Panc1 (cell line): ENCODE measurements at regions not wholly inside any gene's neighbourhood (a gene's known extent, or its start where the extent isn't known, plus 50 kb on each side); places are given as distances from the start of the nearest gene placed in this dataset.

Experiments used
- ATAC-seq: fragments of 200-7000 bp; cut with Tn5 transposase; 2 replicates; pipeline ENCODE4 v1.9.1; 2020; ENCODE audit warnings: mild to moderate bottlenecking, moderate library complexity
- BruUV-seq: library from RNA; stranded (reverse); fragments of 400-500 nt; replicated peaks from 2 replicates; lab custom pipeline; 2021; lab: Mats Ljungman, UMichigan
- CTCF ChIA-PET: fragments of 300-600 bp; sonication (Branson Sonifier 250); formaldehyde crosslinking; loops from one replicate; lab custom pipeline; 2022; ENCODE audit warnings: antibody characterized with exemption; lab: Charles Lee
- POLR2A ChIA-PET: fragments of 300-600 bp; sonication (Branson Sonifier 250); formaldehyde crosslinking; loops from one replicate; lab custom pipeline; 2022; ENCODE audit warnings: antibody characterized with exemption; lab: Charles Lee
- DNase-seq: peaks from one replicate; pipeline ENCODE4 v3.0.0-alpha.2; 2010; ENCODE audit warnings: low read depth, low spot score
- H3K27ac ChIP-seq: 2 replicates; pipeline ENCODE4 v1.5.1; 2011; ENCODE audit warnings: mild to moderate bottlenecking, low read length, inconsistent platforms
- H3K27me3 ChIP-seq: fragments of 200-500 bp; sonication (Bioruptor generic); 2 replicates; pipeline ENCODE4 v1.6.0; 2014; ENCODE audit warnings: low read length, inconsistent platforms; ENCODE audit not compliant: control insufficient read depth, insufficient read depth
- H3K36me3 ChIP-seq: fragments of 200-500 bp; sonication (Bioruptor generic); 2 replicates; pipeline ENCODE4 v1.5.1; 2014; ENCODE audit warnings: inconsistent platforms, mild to moderate bottlenecking, low read length, moderate library complexity; ENCODE audit not compliant: control insufficient read depth, insufficient read depth
- H3K4me1 ChIP-seq: 2 replicates; pipeline ENCODE4 v1.5.1; 2011; ENCODE audit warnings: inconsistent platforms, mild to moderate bottlenecking, low read length, moderate library complexity; ENCODE audit not compliant: control insufficient read depth, insufficient read depth
- H3K4me3 ChIP-seq, 2 experiments: 2 replicates each; pipeline ENCODE4 v1.5.1; 2011 to 2012; ENCODE audit warnings: low read depth in 2 of 2, low read length in 2 of 2, mild to moderate bottlenecking in 2 of 2, inconsistent platforms in 1 of 2, moderate library complexity in 1 of 2
- H3K9me3 ChIP-seq: fragments of 200-500 bp; sonication (Bioruptor generic); 2 replicates; pipeline ENCODE4 v1.5.1; 2014; ENCODE audit warnings: low read depth, mild to moderate bottlenecking, inconsistent platforms, low read length, moderate library complexity; ENCODE audit not compliant: control insufficient read depth, insufficient read depth
- POLR2AphosphoS5 ChIP-seq: IDR thresholded peaks from 2 replicates; pipeline ENCODE4 v1.6.1; 2012; ENCODE audit warnings: mild to moderate bottlenecking, low read depth, low read length, moderate library complexity
- REST ChIP-seq, 2 experiments: IDR thresholded peaks; 2 replicates each; pipeline ENCODE4 v1.6.1; 2011 to 2012; ENCODE audit warnings: low read depth in 2 of 2, control low read depth in 1 of 2, low read length in 1 of 2, mild to moderate bottlenecking in 1 of 2, moderate library complexity in 1 of 2; ENCODE audit not compliant: insufficient read depth in 1 of 2
- SIN3A ChIP-seq: IDR thresholded peaks from 2 replicates; pipeline ENCODE4 v1.6.1; 2012; ENCODE audit warnings: low read depth, mild to moderate bottlenecking, low read length, moderate library complexity, borderline replicate concordance; ENCODE audit not compliant: insufficient read depth
- TCF7L2 ChIP-seq: IDR thresholded peaks from 2 replicates; pipeline ENCODE4 v1.6.1; 2011; ENCODE audit warnings: mild to moderate bottlenecking, low read depth, low read length, inconsistent platforms
- in situ Hi-C: cut with HindIII; loops from 2 replicates; pipeline ENCODE4 v1.10.0; 2016; ENCODE audit warnings: low sequenced_read_pairs, low pct_unique_long_range_greater_than_20kb
- intact Hi-C: fragments of 100-400 bp; cut with micrococcal nuclease; formaldehyde crosslinking; loops from one replicate; pipeline ENCODE4 v1.10.0; 2022; ENCODE audit not compliant: unreplicated experiment
- TF ChIP-seq, protein P1 (sequence below): fragments of 450-650 bp; IDR thresholded peaks from 2 replicates; pipeline ENCODE4 v1.5.1; 2017; ENCODE audit warnings: mild to moderate bottlenecking

- H3K36me3 ChIP-seq: no peaks in the 10 kb centered on the region
- H3K27ac ChIP-seq: no peak overlapping the region
- POLR2A ChIA-PET: no interaction called here
- DNase-seq (no peak), ATAC-seq (no peak)
- H3K4me1 ChIP-seq: no peaks in the 10 kb centered on the region
- intact Hi-C loops (no loop called here), in situ Hi-C loops (no loop called here)
- BruUV-seq: no TSS peak
- TF ChIP-seq REST (IDR thresholded peaks at IDR 0.05; ENCODE audit: insufficient read depth in 1 of 2, low read depth in 2 of 2, low read length in 1 of 2) (no peak), POLR2AphosphoS5 (no peak), TCF7L2 (no peak), SIN3A (no peak)
- TF ChIP-seq, protein P1, sequence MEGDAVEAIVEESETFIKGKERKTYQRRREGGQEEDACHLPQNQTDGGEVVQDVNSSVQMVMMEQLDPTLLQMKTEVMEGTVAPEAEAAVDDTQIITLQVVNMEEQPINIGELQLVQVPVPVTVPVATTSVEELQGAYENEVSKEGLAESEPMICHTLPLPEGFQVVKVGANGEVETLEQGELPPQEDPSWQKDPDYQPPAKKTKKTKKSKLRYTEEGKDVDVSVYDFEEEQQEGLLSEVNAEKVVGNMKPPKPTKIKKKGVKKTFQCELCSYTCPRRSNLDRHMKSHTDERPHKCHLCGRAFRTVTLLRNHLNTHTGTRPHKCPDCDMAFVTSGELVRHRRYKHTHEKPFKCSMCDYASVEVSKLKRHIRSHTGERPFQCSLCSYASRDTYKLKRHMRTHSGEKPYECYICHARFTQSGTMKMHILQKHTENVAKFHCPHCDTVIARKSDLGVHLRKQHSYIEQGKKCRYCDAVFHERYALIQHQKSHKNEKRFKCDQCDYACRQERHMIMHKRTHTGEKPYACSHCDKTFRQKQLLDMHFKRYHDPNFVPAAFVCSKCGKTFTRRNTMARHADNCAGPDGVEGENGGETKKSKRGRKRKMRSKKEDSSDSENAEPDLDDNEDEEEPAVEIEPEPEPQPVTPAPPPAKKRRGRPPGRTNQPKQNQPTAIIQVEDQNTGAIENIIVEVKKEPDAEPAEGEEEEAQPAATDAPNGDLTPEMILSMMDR: no peak
- no peaks in the 10 kb centered on the region for H3K27me3 ChIP-seq
- no peaks in the 10 kb centered on the region for H3K9me3 ChIP-seq
- H3K4me3 ChIP-seq: no peak overlapping the region
- CTCF ChIA-PET: no interaction called here
These were observed 192.9 kb upstream of the PRNP start for GRCh38 chr20:4493386-4493785.

GRCh38 chr20:4491643-4492042 lies 194.6 kb upstream of the PRNP start:
- intact Hi-C loops (no loop called here), in situ Hi-C loops (no loop called here)
- Histone ChIP-seq H3K4me3 (no peak overlapping the region), H3K4me1 (no peaks in the 10 kb centered on the region), H3K27me3 (no peaks in the 10 kb centered on the region; the same call in 1 of the 2 replicates), H3K27ac (no peak overlapping the region), H3K9me3 (no peaks in the 10 kb centered on the region), H3K36me3 (no peaks in the 10 kb centered on the region)
- ChIA-PET CTCF (no interaction called here), POLR2A (no interaction called here)
- no TSS peak for BruUV-seq
- TF ChIP-seq TCF7L2 (no peak), POLR2AphosphoS5 (no peak), REST (IDR thresholded peaks at IDR 0.05; ENCODE audit: insufficient read depth in 1 of 2, low read depth in 2 of 2, low read length in 1 of 2) (no peak), SIN3A (no peak)
- TF ChIP-seq, protein P1: no peak
- ATAC-seq (no peak), DNase-seq (no peak)
